ENCODE measurements at regions not wholly inside any gene's neighbourhood (a gene's known extent, or its start where the extent isn't known, plus 50 kb on each side); places are given as distances from the start of the nearest gene placed in this dataset.

DNA sequence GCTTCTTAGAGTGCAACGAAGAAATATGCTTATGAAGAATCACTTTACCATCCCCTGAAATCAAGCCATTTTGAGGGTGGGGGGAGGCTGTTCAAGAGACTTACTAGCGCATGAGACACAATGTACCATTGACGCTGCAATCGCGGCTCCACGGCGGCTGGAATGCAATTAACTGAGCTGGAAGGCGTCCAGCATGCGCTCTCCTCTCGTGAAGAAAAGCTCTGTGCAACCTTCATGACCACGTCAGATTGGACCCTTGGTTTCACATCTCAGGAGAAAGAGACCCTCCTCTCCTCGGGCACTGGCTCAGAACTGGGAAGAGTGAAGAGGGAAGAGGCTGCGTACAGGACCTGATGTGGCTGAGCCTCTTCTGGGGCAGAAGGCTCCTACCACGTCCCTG, 138.5 kb upstream of the IRX2 start:
- H3K27me3 Mint-ChIP-seq (ENCODE audit: low read depth in 3 of 3): peaks cover 0 to 2% (median 0%) of the 10 kb centered on the region in 3 donors
- no peaks in the 10 kb centered on the region for H4K20me1 ChIP-seq (ENCODE audit: insufficient read depth, low read length)

DNA sequence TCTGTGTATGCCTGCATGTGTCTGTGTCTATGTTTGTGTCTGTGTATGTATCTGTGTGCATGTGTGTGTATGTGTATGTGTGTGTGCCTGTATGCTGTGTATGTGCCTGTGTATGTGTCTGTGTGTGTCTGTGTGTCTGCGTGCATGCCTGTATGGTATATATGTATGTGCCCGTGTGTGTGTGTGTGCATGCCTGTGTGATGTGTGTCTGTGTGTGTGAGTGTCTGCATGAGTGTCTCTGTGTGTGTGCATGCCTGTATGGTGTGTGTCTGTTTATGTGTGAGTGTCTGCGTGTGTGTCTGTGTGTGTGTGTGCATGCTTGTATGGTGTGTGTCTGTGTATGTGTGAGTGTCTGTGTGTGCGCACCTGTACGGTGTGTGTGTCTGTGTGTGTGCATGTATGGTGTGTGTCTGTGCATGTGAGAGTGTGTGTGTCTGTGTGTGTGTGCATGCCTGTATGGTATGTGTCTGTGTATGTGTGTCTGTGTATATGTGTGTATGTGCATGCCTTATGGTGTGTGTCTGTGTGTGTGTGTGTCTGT, 137.1 kb upstream of the IRX2 start:
- peaks cover 18 to 44% of the 10 kb centered on the region in 2 donors for H3K9me3 ChIP-seq (replicated peaks in 1 of 2; ENCODE audit: control insufficient read depth in 1 of 2, insufficient read depth in 1 of 2, low read length in 2 of 2)
- H3K4me1 Mint-ChIP-seq: no peaks in the 10 kb centered on the region
- H3K36me3 Mint-ChIP-seq: no peaks in the 10 kb centered on the region
- no peak overlapping the region for H3K27ac ChIP-seq (ENCODE audit: low read depth in 1 of 2, low read length in 2 of 2)
- intact Hi-C loops (cut with micrococcal nuclease): no loop called here
- no peak overlapping the region for H2AFZ ChIP-seq (ENCODE audit: insufficient read depth, low read depth, low read length, poor library complexity, severe bottlenecking)
- H3K27me3 ChIP-seq (ENCODE audit: control insufficient read depth in 2 of 2, insufficient read depth in 2 of 2, low read length in 2 of 2): no peaks in the 10 kb centered on the region
- H3K79me2 ChIP-seq (ENCODE audit: insufficient read depth, low read length): no peaks in the 10 kb centered on the region
- H3K27me3 Mint-ChIP-seq (ENCODE audit: low read depth in 3 of 3): peaks cover 0 to 3% (median 0%) of the 10 kb centered on the region in 3 donors
- H3K4me1 ChIP-seq (ENCODE audit: control insufficient read depth in 1 of 2, insufficient read depth in 2 of 2, low read length in 2 of 2): no peaks in the 10 kb centered on the region
- H4K20me1 ChIP-seq (ENCODE audit: insufficient read depth, low read length): no peaks in the 10 kb centered on the region
- H3K27ac Mint-ChIP-seq: no peak overlapping the region
- no peak overlapping the region for H3K4me2 ChIP-seq (replicated peaks; ENCODE audit: extremely low read depth, low read length, poor library complexity, severe bottlenecking)
- no peak overlapping the region for H3K4me3 ChIP-seq (replicated peaks in 1 of 3; ENCODE audit: low read depth in 2 of 3, low read length in 3 of 3)
- TF ChIP-seq, protein P1, sequence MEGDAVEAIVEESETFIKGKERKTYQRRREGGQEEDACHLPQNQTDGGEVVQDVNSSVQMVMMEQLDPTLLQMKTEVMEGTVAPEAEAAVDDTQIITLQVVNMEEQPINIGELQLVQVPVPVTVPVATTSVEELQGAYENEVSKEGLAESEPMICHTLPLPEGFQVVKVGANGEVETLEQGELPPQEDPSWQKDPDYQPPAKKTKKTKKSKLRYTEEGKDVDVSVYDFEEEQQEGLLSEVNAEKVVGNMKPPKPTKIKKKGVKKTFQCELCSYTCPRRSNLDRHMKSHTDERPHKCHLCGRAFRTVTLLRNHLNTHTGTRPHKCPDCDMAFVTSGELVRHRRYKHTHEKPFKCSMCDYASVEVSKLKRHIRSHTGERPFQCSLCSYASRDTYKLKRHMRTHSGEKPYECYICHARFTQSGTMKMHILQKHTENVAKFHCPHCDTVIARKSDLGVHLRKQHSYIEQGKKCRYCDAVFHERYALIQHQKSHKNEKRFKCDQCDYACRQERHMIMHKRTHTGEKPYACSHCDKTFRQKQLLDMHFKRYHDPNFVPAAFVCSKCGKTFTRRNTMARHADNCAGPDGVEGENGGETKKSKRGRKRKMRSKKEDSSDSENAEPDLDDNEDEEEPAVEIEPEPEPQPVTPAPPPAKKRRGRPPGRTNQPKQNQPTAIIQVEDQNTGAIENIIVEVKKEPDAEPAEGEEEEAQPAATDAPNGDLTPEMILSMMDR (IDR thresholded peaks at IDR 0.05): no peak
- WGBS (ENCODE audit: insufficient coverage): 92% methylated on average over 5 of the region's 5 CpGs
- peaks cover 2 to 18% (median 12%) of the 10 kb centered on the region in 7 donors for H3K9me3 Mint-ChIP-seq
- no peaks in the 10 kb centered on the region for H3K36me3 ChIP-seq (replicated peaks in 1 of 2; ENCODE audit: control insufficient read depth in 1 of 2, insufficient read depth in 2 of 2, low read length in 2 of 2)
- H3K4me3 Mint-ChIP-seq: no peak overlapping the region
- no peak for DNase-seq
- H3K9ac ChIP-seq (ENCODE audit: insufficient read depth, low read length, poor library complexity, severe bottlenecking): no peak overlapping the region

More for the DNA sequence above, 138.5 kb upstream of the IRX2 start:
- no peak for DNase-seq
- Mint-ChIP-seq H3K9me3 (peaks cover 4 to 23% (median 14%) of the 10 kb centered on the region in 7 donors), H3K36me3 (no peaks in the 10 kb centered on the region), H3K4me3 (no peak overlapping the region), H3K27ac (no peak overlapping the region), H3K4me1 (no peaks in the 10 kb centered on the region)
- 92% methylated on average over 13 of the region's 14 CpGs for WGBS (ENCODE audit: insufficient coverage)
- no peak overlapping the region for H3K4me3 ChIP-seq (replicated peaks in 1 of 3; ENCODE audit: low read depth in 2 of 3, low read length in 3 of 3)
- no peaks in the 10 kb centered on the region for H3K36me3 ChIP-seq (replicated peaks in 1 of 2; ENCODE audit: control insufficient read depth in 1 of 2, insufficient read depth in 2 of 2, low read length in 2 of 2)
- H3K9ac ChIP-seq (ENCODE audit: insufficient read depth, low read length, poor library complexity, severe bottlenecking): no peak overlapping the region
- peaks cover 18 to 52% of the 10 kb centered on the region in 2 donors for H3K9me3 ChIP-seq (replicated peaks in 1 of 2; ENCODE audit: control insufficient read depth in 1 of 2, insufficient read depth in 1 of 2, low read length in 2 of 2)
- H2AFZ ChIP-seq (ENCODE audit: insufficient read depth, low read depth, low read length, poor library complexity, severe bottlenecking): no peak overlapping the region
- intact Hi-C loops (cut with micrococcal nuclease): no loop called here
- H3K27ac ChIP-seq (ENCODE audit: low read depth in 1 of 2, low read length in 2 of 2): no peak overlapping the region
- H3K79me2 ChIP-seq (ENCODE audit: insufficient read depth, low read length): no peaks in the 10 kb centered on the region
- no peak overlapping the region for H3K4me2 ChIP-seq (replicated peaks; ENCODE audit: extremely low read depth, low read length, poor library complexity, severe bottlenecking)
- no peaks in the 10 kb centered on the region for H3K4me1 ChIP-seq (ENCODE audit: control insufficient read depth in 1 of 2, insufficient read depth in 2 of 2, low read length in 2 of 2)
- H3K27me3 ChIP-seq (ENCODE audit: control insufficient read depth in 2 of 2, insufficient read depth in 2 of 2, low read length in 2 of 2): no peaks in the 10 kb centered on the region
- TF ChIP-seq, protein P1 (IDR thresholded peaks at IDR 0.05): no peak
